MM.1S (cell line): ENCODE measurements at regions not wholly inside any gene's neighbourhood (a gene's known extent, or its start where the extent isn't known, plus 50 kb on each side); places are given as distances from the start of the nearest gene placed in this dataset.

Experiments used
- DNase-seq: peaks from one replicate; pipeline ENCODE4 v3.0.0-alpha.2; 2015
- H2AFZ ChIP-seq: fragments of 300-600 bp; sonication (generic); 2 replicates; pipeline ENCODE4 v1.6.0; 2016; ENCODE audit warnings: antibody characterized with exemption, low read length
- H3F3A ChIP-seq: fragments of 300-600 bp; sonication (generic); 2 replicates; pipeline ENCODE4 v1.6.1; 2016; ENCODE audit warnings: mild to moderate bottlenecking, antibody characterized with exemption, low read length, moderate library complexity, mixed read lengths; ENCODE audit not compliant: insufficient read depth
- H3K27ac ChIP-seq: fragments of 300-600 bp; sonication (generic); 2 replicates; pipeline ENCODE4 v1.5.1; 2016; ENCODE audit warnings: mild to moderate bottlenecking, low read length
- H3K27me3 ChIP-seq: fragments of 300-600 bp; sonication (generic); replicated peaks from 2 replicates; pipeline ENCODE4 v1.6.0; 2016; ENCODE audit warnings: low read length; ENCODE audit not compliant: insufficient read depth
- H3K36me3 ChIP-seq: fragments of 300-600 bp; sonication (generic); replicated peaks from 2 replicates; pipeline ENCODE4 v1.6.1; 2016; ENCODE audit warnings: mild to moderate bottlenecking, low read length, mixed read lengths; ENCODE audit not compliant: insufficient read depth
- H3K4me1 ChIP-seq: fragments of 300-600 bp; sonication (generic); 2 replicates; pipeline ENCODE4 v1.6.1; 2016; ENCODE audit warnings: low read length, mixed read lengths
- H3K4me2 ChIP-seq: fragments of 300-600 bp; sonication (generic); 2 replicates; pipeline ENCODE4 v1.6.0; 2016; ENCODE audit warnings: low read depth, low read length
- H3K4me3 ChIP-seq: fragments of 300-600 bp; sonication (generic); 2 replicates; pipeline ENCODE4 v1.5.1; 2016; ENCODE audit warnings: low read length, mixed read lengths
- H3K79me2 ChIP-seq: fragments of 300-600 bp; sonication (generic); 2 replicates; pipeline ENCODE4 v1.6.1; 2016; ENCODE audit warnings: mixed run types, low read length, mixed read lengths
- H3K9ac ChIP-seq: fragments of 300-600 bp; sonication (generic); 2 replicates; pipeline ENCODE4 v1.6.1; 2016; ENCODE audit warnings: low read length, mixed read lengths
- H3K9me2 ChIP-seq: fragments of 300-600 bp; sonication (generic); replicated peaks from 2 replicates; pipeline ENCODE4 v1.6.1; 2016; ENCODE audit warnings: mild to moderate bottlenecking, low read length, mixed read lengths; ENCODE audit not compliant: insufficient read depth
- H3K9me3 ChIP-seq: fragments of 300-600 bp; sonication (generic); replicated peaks from 2 replicates; pipeline ENCODE4 v1.6.1; 2016; ENCODE audit warnings: mild to moderate bottlenecking, low read length, mixed read lengths; ENCODE audit not compliant: insufficient read depth
- H4K20me1 ChIP-seq: fragments of 300-600 bp; sonication (generic); 2 replicates; pipeline ENCODE4 v1.6.1; 2016; ENCODE audit warnings: mild to moderate bottlenecking, low read length, moderate library complexity, mixed read lengths; ENCODE audit not compliant: insufficient read depth
- CTCF ChIP-seq: fragments of 300-600 bp; sonication (generic); IDR thresholded peaks from 2 replicates; pipeline ENCODE4 v1.5.1; 2016; ENCODE audit warnings: antibody characterized with exemption, low read length, mixed read lengths
- EZH2 ChIP-seq: fragments of 300-600 bp; sonication (generic); optimal IDR thresholded peaks from 2 replicates; pipeline ENCODE3; 2017; ENCODE audit warnings: low read depth, mild to moderate bottlenecking, antibody characterized with exemption, low read length, mixed read lengths
- EZH2phosphoT487 ChIP-seq: fragments of 300-600 bp; sonication (generic); IDR thresholded peaks from 2 replicates; pipeline ENCODE4 v1.6.1; 2018; ENCODE audit warnings: antibody characterized with exemption, low read length

DNA sequence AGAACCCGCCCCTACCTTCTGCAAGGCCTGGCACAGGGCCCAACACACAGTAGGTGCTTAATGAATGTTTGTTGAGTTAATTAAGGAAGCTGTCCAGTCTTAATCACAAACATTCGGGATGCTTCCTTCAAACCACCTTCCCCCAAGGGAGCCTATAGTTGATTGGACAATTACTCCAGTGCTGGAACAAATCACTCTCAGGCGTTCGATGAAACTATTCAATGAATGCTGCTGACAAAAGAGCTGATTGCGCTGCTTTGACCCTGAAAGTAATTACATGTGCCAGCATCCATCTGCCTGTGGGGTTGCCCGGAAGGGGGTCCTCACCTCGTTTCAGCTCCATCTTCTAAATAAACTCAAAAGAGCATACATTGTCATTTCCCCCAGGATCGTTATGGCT, 112.0 kb upstream of the SRSF6 start:
- no peak for DNase-seq
- Histone ChIP-seq H3K4me3 (no peak overlapping the region), H3K36me3 (no peaks in the 10 kb centered on the region), H3K4me1 (no peaks in the 10 kb centered on the region), H3K79me2 (no peaks in the 10 kb centered on the region), H3K4me2 (no peak overlapping the region), H2AFZ (no peak overlapping the region), H3K27me3 (no peaks in the 10 kb centered on the region), H3K27ac (no peak overlapping the region), H4K20me1 (no peaks in the 10 kb centered on the region), H3F3A (no peaks in the 10 kb centered on the region), H3K9ac (no peak overlapping the region), H3K9me2 (no peaks in the 10 kb centered on the region), H3K9me3 (no peaks in the 10 kb centered on the region)
- TF ChIP-seq EZH2 (no peak), CTCF (no peak), EZH2phosphoT487 (no peak)

- Histone ChIP-seq H2AFZ (no peak overlapping the region), H3K36me3 (no peaks in the 10 kb centered on the region), H3K79me2 (no peaks in the 10 kb centered on the region), H4K20me1 (no peaks in the 10 kb centered on the region), H3K9ac (no peak overlapping the region), H3K27me3 (no peaks in the 10 kb centered on the region), H3K9me3 (no peaks in the 10 kb centered on the region), H3K4me1 (no peaks in the 10 kb centered on the region), H3K9me2 (no peaks in the 10 kb centered on the region), H3K27ac (no peak overlapping the region), H3K4me2 (no peak overlapping the region), H3F3A (no peaks in the 10 kb centered on the region), H3K4me3 (no peak overlapping the region)
- TF ChIP-seq EZH2 = no peak
- no peak for TF ChIP-seq CTCF
- DNase-seq = no peak
Measured at GRCh38 chr20:43341511-43341910, 116.2 kb upstream of the SRSF6 start.

DNA sequence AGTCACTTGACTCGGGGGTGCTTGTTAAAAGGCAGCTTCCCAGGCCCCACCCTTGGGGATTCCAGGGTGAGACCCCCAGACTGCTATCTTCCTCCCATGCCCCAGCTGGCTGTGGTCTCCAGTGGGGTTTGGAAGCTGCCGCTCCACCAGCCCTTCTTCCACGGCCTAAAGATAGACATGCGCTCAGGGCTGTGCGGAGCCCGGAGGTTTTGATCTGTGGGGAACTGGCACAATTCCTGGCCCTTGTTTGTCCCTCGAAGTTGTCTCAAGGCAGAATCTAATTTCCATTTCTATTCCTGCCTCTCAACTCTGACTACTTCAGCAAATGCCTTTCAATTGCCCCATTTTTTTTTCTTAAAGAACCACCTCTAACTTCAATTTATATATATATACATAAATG, 120.7 kb upstream of the SRSF6 start:
- Histone ChIP-seq H3K4me1 (no peaks in the 10 kb centered on the region), H3K4me3 (no peak overlapping the region), H3K36me3 (no peaks in the 10 kb centered on the region), H3K4me2 (no peak overlapping the region), H3F3A (no peaks in the 10 kb centered on the region), H4K20me1 (no peaks in the 10 kb centered on the region), H3K9ac (no peak overlapping the region), H3K27ac (no peak overlapping the region), H2AFZ (no peak overlapping the region), H3K79me2 (no peaks in the 10 kb centered on the region), H3K27me3 (no peaks in the 10 kb centered on the region), H3K9me3 (no peaks in the 10 kb centered on the region), H3K9me2 (no peaks in the 10 kb centered on the region)
- no peak for DNase-seq
- TF ChIP-seq CTCF (no peak), EZH2phosphoT487 (no peak), EZH2 (no peak)

DNA sequence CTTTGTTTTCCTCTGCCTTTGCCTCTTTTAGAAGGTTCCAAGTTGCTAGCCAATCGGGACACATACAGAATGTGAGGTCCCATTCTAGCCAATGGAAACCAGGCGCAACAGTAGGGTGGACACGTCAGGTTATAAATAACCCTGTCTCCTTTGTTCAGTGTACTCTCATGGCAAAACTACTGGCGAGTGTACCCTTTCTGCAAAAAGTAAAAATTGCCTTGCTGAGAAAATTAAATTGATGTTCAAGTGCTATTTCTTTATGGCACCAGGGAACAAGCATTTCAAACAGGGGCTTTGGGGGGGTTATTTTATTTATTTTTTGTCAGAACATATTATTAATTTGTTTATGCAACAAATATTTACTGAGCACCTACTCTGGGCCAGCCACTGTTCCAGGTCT, 123.6 kb upstream of the SRSF6 start:
- H3K27me3 ChIP-seq = no peaks in the 10 kb centered on the region
- no peaks in the 10 kb centered on the region for H3K9me2 ChIP-seq
- no peaks in the 10 kb centered on the region for H3K36me3 ChIP-seq
- no peak for TF ChIP-seq EZH2
- TF ChIP-seq EZH2phosphoT487 = no peak
- TF ChIP-seq CTCF = no peak
- H3K4me1 ChIP-seq = no peaks in the 10 kb centered on the region
- H3K9me3 ChIP-seq = no peaks in the 10 kb centered on the region
- no peaks in the 10 kb centered on the region for H4K20me1 ChIP-seq
- H3K4me2 ChIP-seq = no peak overlapping the region
- no peak overlapping the region for H3K27ac ChIP-seq
- DNase-seq = no peak
- no peak overlapping the region for H3K4me3 ChIP-seq
- no peak overlapping the region for H2AFZ ChIP-seq
- no peaks in the 10 kb centered on the region for H3F3A ChIP-seq
- H3K9ac ChIP-seq = no peak overlapping the region
- no peaks in the 10 kb centered on the region for H3K79me2 ChIP-seq
